Panc1 (cell line): ENCODE measurements at regions not wholly inside any gene's neighbourhood (a gene's known extent, or its start where the extent isn't known, plus 50 kb on each side); places are given as distances from the start of the nearest gene placed in this dataset.

Experiments used
- POLR2AphosphoS5 ChIP-seq: IDR thresholded peaks from 2 replicates; pipeline ENCODE4 v1.6.1; 2012; ENCODE audit warnings: mild to moderate bottlenecking, low read depth, low read length, moderate library complexity
- SIN3A ChIP-seq: IDR thresholded peaks from 2 replicates; pipeline ENCODE4 v1.6.1; 2012; ENCODE audit warnings: low read depth, mild to moderate bottlenecking, low read length, moderate library complexity, borderline replicate concordance; ENCODE audit not compliant: insufficient read depth
- TCF7L2 ChIP-seq: IDR thresholded peaks from 2 replicates; pipeline ENCODE4 v1.6.1; 2011; ENCODE audit warnings: mild to moderate bottlenecking, low read depth, low read length, inconsistent platforms
- TF ChIP-seq, protein P1 (sequence below): fragments of 450-650 bp; IDR thresholded peaks from 2 replicates; pipeline ENCODE4 v1.5.1; 2017; ENCODE audit warnings: mild to moderate bottlenecking
- TF ChIP-seq, protein P2 (sequence below), 2 experiments: IDR thresholded peaks; 2 replicates each; pipeline ENCODE4 v1.6.1; 2011 to 2012; ENCODE audit warnings: low read depth in 2 of 2, control low read depth in 1 of 2, low read length in 1 of 2, mild to moderate bottlenecking in 1 of 2, moderate library complexity in 1 of 2; ENCODE audit not compliant: insufficient read depth in 1 of 2

DNA sequence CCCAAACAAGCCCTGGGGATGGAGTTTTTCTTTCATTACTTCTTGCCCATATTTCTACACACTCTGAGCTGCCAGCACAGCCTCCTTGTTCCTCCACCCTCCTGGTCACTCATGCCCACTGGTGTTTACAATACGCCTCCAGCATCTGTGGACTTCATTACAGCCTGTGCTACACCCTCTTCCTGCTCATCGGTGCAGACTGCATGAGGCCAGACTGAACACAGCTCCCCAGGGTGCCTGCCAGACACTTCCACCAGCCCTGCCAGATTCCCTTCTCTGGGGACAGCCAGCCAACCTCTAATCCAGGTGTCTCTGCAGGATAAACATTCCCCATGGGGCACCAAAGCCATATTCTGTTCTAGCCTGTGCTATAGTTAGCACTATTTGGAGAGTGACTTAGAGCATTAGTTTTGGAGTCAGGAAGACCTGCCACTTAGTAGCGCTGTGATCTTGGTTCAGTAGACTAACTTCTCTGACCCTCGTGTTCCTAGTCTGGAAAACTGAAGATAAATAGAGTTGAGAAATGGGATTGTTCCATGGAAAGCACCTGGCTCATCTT lies 163.8 kb upstream of the KLF4 start:
- TF ChIP-seq, protein P1, sequence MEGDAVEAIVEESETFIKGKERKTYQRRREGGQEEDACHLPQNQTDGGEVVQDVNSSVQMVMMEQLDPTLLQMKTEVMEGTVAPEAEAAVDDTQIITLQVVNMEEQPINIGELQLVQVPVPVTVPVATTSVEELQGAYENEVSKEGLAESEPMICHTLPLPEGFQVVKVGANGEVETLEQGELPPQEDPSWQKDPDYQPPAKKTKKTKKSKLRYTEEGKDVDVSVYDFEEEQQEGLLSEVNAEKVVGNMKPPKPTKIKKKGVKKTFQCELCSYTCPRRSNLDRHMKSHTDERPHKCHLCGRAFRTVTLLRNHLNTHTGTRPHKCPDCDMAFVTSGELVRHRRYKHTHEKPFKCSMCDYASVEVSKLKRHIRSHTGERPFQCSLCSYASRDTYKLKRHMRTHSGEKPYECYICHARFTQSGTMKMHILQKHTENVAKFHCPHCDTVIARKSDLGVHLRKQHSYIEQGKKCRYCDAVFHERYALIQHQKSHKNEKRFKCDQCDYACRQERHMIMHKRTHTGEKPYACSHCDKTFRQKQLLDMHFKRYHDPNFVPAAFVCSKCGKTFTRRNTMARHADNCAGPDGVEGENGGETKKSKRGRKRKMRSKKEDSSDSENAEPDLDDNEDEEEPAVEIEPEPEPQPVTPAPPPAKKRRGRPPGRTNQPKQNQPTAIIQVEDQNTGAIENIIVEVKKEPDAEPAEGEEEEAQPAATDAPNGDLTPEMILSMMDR = no peak
- TF ChIP-seq, protein P2, sequence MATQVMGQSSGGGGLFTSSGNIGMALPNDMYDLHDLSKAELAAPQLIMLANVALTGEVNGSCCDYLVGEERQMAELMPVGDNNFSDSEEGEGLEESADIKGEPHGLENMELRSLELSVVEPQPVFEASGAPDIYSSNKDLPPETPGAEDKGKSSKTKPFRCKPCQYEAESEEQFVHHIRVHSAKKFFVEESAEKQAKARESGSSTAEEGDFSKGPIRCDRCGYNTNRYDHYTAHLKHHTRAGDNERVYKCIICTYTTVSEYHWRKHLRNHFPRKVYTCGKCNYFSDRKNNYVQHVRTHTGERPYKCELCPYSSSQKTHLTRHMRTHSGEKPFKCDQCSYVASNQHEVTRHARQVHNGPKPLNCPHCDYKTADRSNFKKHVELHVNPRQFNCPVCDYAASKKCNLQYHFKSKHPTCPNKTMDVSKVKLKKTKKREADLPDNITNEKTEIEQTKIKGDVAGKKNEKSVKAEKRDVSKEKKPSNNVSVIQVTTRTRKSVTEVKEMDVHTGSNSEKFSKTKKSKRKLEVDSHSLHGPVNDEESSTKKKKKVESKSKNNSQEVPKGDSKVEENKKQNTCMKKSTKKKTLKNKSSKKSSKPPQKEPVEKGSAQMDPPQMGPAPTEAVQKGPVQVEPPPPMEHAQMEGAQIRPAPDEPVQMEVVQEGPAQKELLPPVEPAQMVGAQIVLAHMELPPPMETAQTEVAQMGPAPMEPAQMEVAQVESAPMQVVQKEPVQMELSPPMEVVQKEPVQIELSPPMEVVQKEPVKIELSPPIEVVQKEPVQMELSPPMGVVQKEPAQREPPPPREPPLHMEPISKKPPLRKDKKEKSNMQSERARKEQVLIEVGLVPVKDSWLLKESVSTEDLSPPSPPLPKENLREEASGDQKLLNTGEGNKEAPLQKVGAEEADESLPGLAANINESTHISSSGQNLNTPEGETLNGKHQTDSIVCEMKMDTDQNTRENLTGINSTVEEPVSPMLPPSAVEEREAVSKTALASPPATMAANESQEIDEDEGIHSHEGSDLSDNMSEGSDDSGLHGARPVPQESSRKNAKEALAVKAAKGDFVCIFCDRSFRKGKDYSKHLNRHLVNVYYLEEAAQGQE (IDR thresholded peaks at IDR 0.05; ENCODE audit: insufficient read depth in 1 of 2, low read depth in 2 of 2, low read length in 1 of 2) = no peak
- TF ChIP-seq POLR2AphosphoS5 (no peak), TCF7L2 (no peak), SIN3A (no peak)
